Epithelial cell of proximal tubule (primary cell): ENCODE measurements at regions not wholly inside any gene's neighbourhood (a gene's known extent, or its start where the extent isn't known, plus 50 kb on each side); places are given as distances from the start of the nearest gene placed in this dataset.

Source experiments
- DNase-seq: peaks from one replicate; pipeline ENCODE4 v3.0.0-alpha.2; 2011; ENCODE audit warnings: low read depth
- H3K4me3 ChIP-seq: 2 replicates; pipeline ENCODE4 v1.5.1; 2011; ENCODE audit warnings: low read depth, mild to moderate bottlenecking, low read length
- CTCF ChIP-seq: conservative IDR thresholded peaks from 2 replicates; pipeline ENCODE4 v1.5.1; 2012; ENCODE audit warnings: low read depth, mild to moderate bottlenecking, low read length

GRCh38 chr1:198397208-198397808, 143.2 kb downstream of the ATP6V1G3 start:
- H3K4me3 ChIP-seq, result no peak overlapping the region
- TF ChIP-seq CTCF, result no peak
- no peak for DNase-seq

GRCh38 chr1:198391393-198392020, 149.0 kb downstream of the ATP6V1G3 start:
- no peak for DNase-seq
- no peak overlapping the region for H3K4me3 ChIP-seq
- TF ChIP-seq CTCF, result no peak

GRCh38 chr1:198387587-198387986, 152.9 kb downstream of the ATP6V1G3 start:
- no peak for TF ChIP-seq CTCF
- no peak overlapping the region for H3K4me3 ChIP-seq
- DNase-seq, result no peak

GRCh38 chr1:198380275-198380674, 160.2 kb downstream of the ATP6V1G3 start:
- no peak for DNase-seq
- TF ChIP-seq CTCF, result no peak
- H3K4me3 ChIP-seq, result no peak overlapping the region

- H3K4me3 ChIP-seq, result no peak overlapping the region
- no peak for TF ChIP-seq CTCF
- DNase-seq, result no peak
Measured at GRCh38 chr1:198377702-198378101, 162.8 kb downstream of the ATP6V1G3 start.

- H3K4me3 ChIP-seq, result no peak overlapping the region
- no peak for DNase-seq
- TF ChIP-seq CTCF, result no peak
Measured at GRCh38 chr1:198374288-198374687, 166.2 kb downstream of the ATP6V1G3 start.

GRCh38 chr1:198373376-198373775, 167.1 kb downstream of the ATP6V1G3 start:
- no peak for DNase-seq
- H3K4me3 ChIP-seq, result no peak overlapping the region
- no peak for TF ChIP-seq CTCF
